ENCODE measurements at regions not wholly inside any gene's neighbourhood (a gene's known extent, or its start where the extent isn't known, plus 50 kb on each side); places are given as distances from the start of the nearest gene placed in this dataset.

GRCh38 chr6:77094821-77095220 lies 368.5 kb downstream of the HTR1B start:
- TF ChIP-seq POLR2A (IDR thresholded peaks at IDR 0.05) (no peak), CTCF (IDR thresholded peaks at IDR 0.05) (no peak)
